Vagina (tissue), 2 donors: ENCODE measurements at regions not wholly inside any gene's neighbourhood (a gene's known extent, or its start where the extent isn't known, plus 50 kb on each side); places are given as distances from the start of the nearest gene placed in this dataset.

Experiments used
- POLR2A ChIP-seq, 2 donors: fragments of 450-650 bp; IDR thresholded peaks; one replicate each; pipeline ENCODE4 v1.6.1; 2017; ENCODE audit warnings: antibody characterized with exemption in 2 of 2, mild to moderate bottlenecking in 2 of 2, moderate library complexity in 2 of 2
- POLR2AphosphoS5 ChIP-seq, 2 donors: sonication (generic); formaldehyde crosslinking; IDR thresholded peaks; one replicate each; pipeline ENCODE4 v1.9.0; 2017; ENCODE audit warnings: antibody characterized with exemption in 2 of 2, mild to moderate bottlenecking in 2 of 2, low read depth in 1 of 2; ENCODE audit not compliant: insufficient read depth in 1 of 2
- TF ChIP-seq, protein P1 (sequence below), 3 experiments: fragments of 450-650 bp in 2 of 3; fragments of 200-600 bp in 1 of 3; sonication (generic) in 1 of 3; IDR thresholded peaks; one replicate each; pipeline ENCODE4 v1.5.1; 2017 to 2019; ENCODE audit warnings: antibody characterized with exemption in 3 of 3, mild to moderate bottlenecking in 2 of 3, moderate library complexity in 2 of 3

DNA sequence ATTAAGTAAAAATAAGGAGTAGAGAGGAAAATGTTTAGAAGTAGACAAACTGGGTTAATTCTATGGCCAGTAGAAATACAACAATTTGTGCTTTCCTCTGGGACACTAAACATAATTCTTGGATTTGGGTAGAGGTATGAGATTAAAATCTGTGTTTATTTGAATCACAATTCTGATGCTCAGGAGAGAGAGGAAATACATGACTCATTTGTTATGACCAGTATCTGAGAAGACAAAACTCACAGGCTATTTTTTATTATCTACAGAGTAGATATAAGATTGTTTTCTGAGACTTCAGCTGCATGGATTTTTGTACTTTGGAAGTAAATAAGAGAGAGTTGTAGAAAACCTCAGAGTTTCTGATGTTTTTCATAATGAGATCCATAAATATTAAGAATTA is 315.7 kb upstream of the CWC22 start:
- TF ChIP-seq, protein P1, sequence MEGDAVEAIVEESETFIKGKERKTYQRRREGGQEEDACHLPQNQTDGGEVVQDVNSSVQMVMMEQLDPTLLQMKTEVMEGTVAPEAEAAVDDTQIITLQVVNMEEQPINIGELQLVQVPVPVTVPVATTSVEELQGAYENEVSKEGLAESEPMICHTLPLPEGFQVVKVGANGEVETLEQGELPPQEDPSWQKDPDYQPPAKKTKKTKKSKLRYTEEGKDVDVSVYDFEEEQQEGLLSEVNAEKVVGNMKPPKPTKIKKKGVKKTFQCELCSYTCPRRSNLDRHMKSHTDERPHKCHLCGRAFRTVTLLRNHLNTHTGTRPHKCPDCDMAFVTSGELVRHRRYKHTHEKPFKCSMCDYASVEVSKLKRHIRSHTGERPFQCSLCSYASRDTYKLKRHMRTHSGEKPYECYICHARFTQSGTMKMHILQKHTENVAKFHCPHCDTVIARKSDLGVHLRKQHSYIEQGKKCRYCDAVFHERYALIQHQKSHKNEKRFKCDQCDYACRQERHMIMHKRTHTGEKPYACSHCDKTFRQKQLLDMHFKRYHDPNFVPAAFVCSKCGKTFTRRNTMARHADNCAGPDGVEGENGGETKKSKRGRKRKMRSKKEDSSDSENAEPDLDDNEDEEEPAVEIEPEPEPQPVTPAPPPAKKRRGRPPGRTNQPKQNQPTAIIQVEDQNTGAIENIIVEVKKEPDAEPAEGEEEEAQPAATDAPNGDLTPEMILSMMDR (IDR thresholded peaks at IDR 0.05) = no peak
- TF ChIP-seq POLR2A (IDR thresholded peaks at IDR 0.05) = no peak
- no peak for TF ChIP-seq POLR2AphosphoS5 (IDR thresholded peaks at IDR 0.05; ENCODE audit: insufficient read depth in 1 of 2, low read depth in 1 of 2)
